BJ (cell line): ENCODE measurements at regions not wholly inside any gene's neighbourhood (a gene's known extent, or its start where the extent isn't known, plus 50 kb on each side); places are given as distances from the start of the nearest gene placed in this dataset.
A peak's percentile ranks its signal among the peaks of the same experiment; 100 is the strongest.
"Not testable (repeated sequence)": the region's sequence is repeated elsewhere in the genome, so short reads cannot be mapped to it uniquely, and the experiment has no call there.

Source experiments
- CTCF ChIA-PET: fragments of 350-600 bp; formaldehyde crosslinking; extraction: SDS; loops from one replicate; lab custom pipeline; 2021; ENCODE audit warnings: antibody characterized with exemption, inconsistent platforms; lab: Yijun Ruan, JAX
- POLR2A ChIA-PET: fragments of 300-600 bp; sonication (Branson Sonifier 250); formaldehyde crosslinking; extraction: SDS; loops from one replicate; lab custom pipeline; 2021; ENCODE audit warnings: antibody characterized with exemption; lab: Charles Lee
- DNase-seq: peaks from one replicate; pipeline ENCODE4 v3.0.0-alpha.2; 2011; ENCODE audit warnings: low read depth
- H3K27me3 ChIP-seq: 2 replicates; pipeline ENCODE4 v1.6.0; 2011; ENCODE audit warnings: low read length; ENCODE audit not compliant: control insufficient read depth, insufficient read depth
- H3K36me3 ChIP-seq: 2 replicates; pipeline ENCODE4 v1.5.1; 2011; ENCODE audit warnings: low read length; ENCODE audit not compliant: control insufficient read depth, insufficient read depth
- H3K4me3 ChIP-seq: 2 replicates; pipeline ENCODE4 v1.5.1; 2011; ENCODE audit warnings: low read depth, mild to moderate bottlenecking, control low read depth, low read length
- CTCF ChIP-seq: IDR thresholded peaks from 2 replicates; pipeline ENCODE4 v1.5.1; 2011; ENCODE audit warnings: low read depth, mild to moderate bottlenecking, control low read depth, inconsistent platforms, low read length, moderate library complexity; ENCODE audit not compliant: insufficient read depth

- ChIA-PET CTCF (no interaction called here), POLR2A (interaction anchor here (0.6 to 1.1 kb wide), 2 partner anchors 172 to 235 kb away, joined by 3 to 5 read pairs; partner anchors contain the start of gene PCDH18)
- Histone ChIP-seq H3K4me3 (no peak overlapping the region), H3K27me3 (no peaks in the 10 kb centered on the region), H3K36me3 (no peaks in the 10 kb centered on the region)
- no peak for DNase-seq
- no peak for TF ChIP-seq CTCF
Measured at GRCh38 chr4:137360761-137361160, 171.5 kb downstream of the PCDH18 start.

GRCh38 chr4:137359691-137360315, 172.5 kb downstream of the PCDH18 start:
- CTCF ChIA-PET = interaction anchor here (0.9 to 1.3 kb wide), 3 partner anchors 14 to 236 kb away, joined by 3 read pairs; no protein-coding TSS in a partner anchor
- H3K4me3 ChIP-seq = no peak overlapping the region
- no peaks in the 10 kb centered on the region for H3K36me3 ChIP-seq
- no peaks in the 10 kb centered on the region for H3K27me3 ChIP-seq
- POLR2A ChIA-PET = interaction anchor here (0.7 to 1.1 kb wide), 2 partner anchors 173 to 303 kb away, joined by 3 read pairs; partner anchors contain the start of gene PCDH18
- no peak for TF ChIP-seq CTCF
- peak; percentile 69 for DNase-seq

- CTCF ChIA-PET = interaction anchor here (0.7 kb wide), 1 partner anchor 88 kb away, joined by 3 read pairs; no protein-coding TSS in a partner anchor
- H3K27me3 ChIP-seq, POLR2A ChIA-PET, H3K4me3 ChIP-seq, DNase-seq, H3K36me3 ChIP-seq: not testable (repeated sequence)
Measured at GRCh38 chr4:137354562-137354961, 177.7 kb downstream of the PCDH18 start.

GRCh38 chr4:137347371-137347770, 184.9 kb downstream of the PCDH18 start:
- ChIA-PET CTCF (no interaction called here), POLR2A (interaction anchor here (0.7 kb wide), 1 partner anchor 223 kb away, joined by 3 read pairs; no protein-coding TSS in a partner anchor)
- Histone ChIP-seq H3K36me3 (no peaks in the 10 kb centered on the region), H3K27me3 (no peaks in the 10 kb centered on the region), H3K4me3 (no peak overlapping the region)
- no peak for DNase-seq
- no peak for TF ChIP-seq CTCF

- no peak for TF ChIP-seq CTCF
- POLR2A ChIA-PET = no interaction called here
- CTCF ChIA-PET = no interaction called here
- no peaks in the 10 kb centered on the region for H3K27me3 ChIP-seq
- DNase-seq = no peak
- H3K36me3 ChIP-seq = no peaks in the 10 kb centered on the region
- H3K4me3 ChIP-seq = no peak overlapping the region
Measured at GRCh38 chr4:137345597-137345996, 186.7 kb downstream of the PCDH18 start.
